Right atrium auricular region (tissue), 2 donors: ENCODE measurements at regions not wholly inside any gene's neighbourhood (a gene's known extent, or its start where the extent isn't known, plus 50 kb on each side); places are given as distances from the start of the nearest gene placed in this dataset.

Source experiments
- DNase-seq: peaks from one replicate; pipeline ENCODE4 v3.0.0-alpha.2; 2019; ENCODE audit warnings: low spot score
- H3K27ac ChIP-seq, 2 donors: fragments of 200-600 bp; sonication (generic); 1 replicate in 1 of 2; 2 replicates in 1 of 2; pipeline ENCODE4 v1.5.1; 2016 to 2019
- H3K27me3 ChIP-seq, 2 donors: fragments of 200-600 bp; sonication (generic); one replicate each; pipeline versions ENCODE4 v1.5.1 to v1.6.0; 2017 to 2019
- H3K36me3 ChIP-seq: fragments of 200-600 bp; sonication (generic); one replicate; pipeline ENCODE4 v1.5.1; 2016
- H3K4me1 ChIP-seq, 2 donors: fragments of 200-600 bp; sonication (generic); one replicate each; pipeline versions ENCODE4 v1.5.1 to v1.6.0; 2017 to 2019
- H3K4me3 ChIP-seq, 2 donors: fragments of 200-600 bp; sonication (generic); 1 replicate in 1 of 2; 2 replicates in 1 of 2; pipeline ENCODE4 v1.5.1; 2017 to 2019; ENCODE audit warnings: mild to moderate bottlenecking in 1 of 2, moderate library complexity in 1 of 2
- H3K9me3 ChIP-seq, 2 donors: fragments of 200-600 bp; sonication (generic); one replicate each; pipeline ENCODE4 v1.5.1; 2019
- TF ChIP-seq, protein P1 (sequence below), 2 donors: fragments of 200-600 bp; sonication (generic); IDR thresholded peaks; one replicate each; pipeline ENCODE4 v1.5.1; 2019; ENCODE audit warnings: antibody characterized with exemption in 2 of 2

DNA sequence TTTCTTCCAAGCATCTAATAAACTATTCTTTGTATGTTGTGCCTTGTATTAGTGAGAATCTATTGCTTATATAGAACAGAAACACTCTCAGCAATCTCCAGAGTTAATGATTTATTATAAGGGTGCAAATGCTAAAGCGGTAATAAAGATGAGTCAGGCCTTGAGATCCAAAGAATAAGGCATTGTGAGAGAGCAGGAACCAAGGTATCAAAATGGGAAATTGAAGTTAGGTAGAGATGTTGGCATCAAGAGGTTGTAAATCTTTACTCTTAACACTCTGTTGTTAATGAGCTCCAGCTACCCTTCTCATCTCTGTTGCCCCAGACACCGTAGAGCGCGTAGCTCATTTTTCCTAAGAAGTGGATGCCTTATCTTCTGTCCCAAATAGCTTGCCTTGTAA, 375.2 kb downstream of the ARL4A start:
- Histone ChIP-seq H3K36me3 (no peaks in the 10 kb centered on the region), H3K4me3 (no peak overlapping the region), H3K9me3 (no peaks in the 10 kb centered on the region), H3K27ac (no peak overlapping the region), H3K27me3 (no peaks in the 10 kb centered on the region), H3K4me1 (no peaks in the 10 kb centered on the region)
- DNase-seq: no peak
- TF ChIP-seq, protein P1, sequence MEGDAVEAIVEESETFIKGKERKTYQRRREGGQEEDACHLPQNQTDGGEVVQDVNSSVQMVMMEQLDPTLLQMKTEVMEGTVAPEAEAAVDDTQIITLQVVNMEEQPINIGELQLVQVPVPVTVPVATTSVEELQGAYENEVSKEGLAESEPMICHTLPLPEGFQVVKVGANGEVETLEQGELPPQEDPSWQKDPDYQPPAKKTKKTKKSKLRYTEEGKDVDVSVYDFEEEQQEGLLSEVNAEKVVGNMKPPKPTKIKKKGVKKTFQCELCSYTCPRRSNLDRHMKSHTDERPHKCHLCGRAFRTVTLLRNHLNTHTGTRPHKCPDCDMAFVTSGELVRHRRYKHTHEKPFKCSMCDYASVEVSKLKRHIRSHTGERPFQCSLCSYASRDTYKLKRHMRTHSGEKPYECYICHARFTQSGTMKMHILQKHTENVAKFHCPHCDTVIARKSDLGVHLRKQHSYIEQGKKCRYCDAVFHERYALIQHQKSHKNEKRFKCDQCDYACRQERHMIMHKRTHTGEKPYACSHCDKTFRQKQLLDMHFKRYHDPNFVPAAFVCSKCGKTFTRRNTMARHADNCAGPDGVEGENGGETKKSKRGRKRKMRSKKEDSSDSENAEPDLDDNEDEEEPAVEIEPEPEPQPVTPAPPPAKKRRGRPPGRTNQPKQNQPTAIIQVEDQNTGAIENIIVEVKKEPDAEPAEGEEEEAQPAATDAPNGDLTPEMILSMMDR (IDR thresholded peaks at IDR 0.05): no peak

DNA sequence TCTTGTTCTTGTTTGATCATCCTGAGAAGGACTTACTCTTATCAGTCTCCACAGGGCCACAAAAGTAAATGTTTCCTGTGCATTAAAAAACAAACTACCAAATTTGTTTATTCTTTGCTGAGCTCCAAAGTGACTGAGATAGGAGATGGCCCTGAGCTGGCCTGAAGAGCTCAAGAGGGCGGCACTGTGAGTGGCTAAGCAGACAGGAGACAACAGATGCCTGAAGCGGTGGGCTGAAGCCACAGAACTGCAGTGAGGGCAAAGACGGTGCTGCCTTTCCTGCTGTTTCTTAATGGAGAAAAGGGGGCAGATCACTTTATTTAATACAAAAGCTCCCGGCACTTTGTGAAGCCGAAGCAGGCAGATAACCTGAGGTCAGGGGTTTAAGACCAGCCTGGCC, 379.6 kb downstream of the ARL4A start:
- no peaks in the 10 kb centered on the region for H3K9me3 ChIP-seq
- TF ChIP-seq, protein P1 (IDR thresholded peaks at IDR 0.05): no peak
- no peaks in the 10 kb centered on the region for H3K27me3 ChIP-seq
- no peaks in the 10 kb centered on the region for H3K4me1 ChIP-seq
- no peaks in the 10 kb centered on the region for H3K36me3 ChIP-seq
- no peak overlapping the region for H3K4me3 ChIP-seq
- no peak for DNase-seq
- H3K27ac ChIP-seq: no peak overlapping the region

DNA sequence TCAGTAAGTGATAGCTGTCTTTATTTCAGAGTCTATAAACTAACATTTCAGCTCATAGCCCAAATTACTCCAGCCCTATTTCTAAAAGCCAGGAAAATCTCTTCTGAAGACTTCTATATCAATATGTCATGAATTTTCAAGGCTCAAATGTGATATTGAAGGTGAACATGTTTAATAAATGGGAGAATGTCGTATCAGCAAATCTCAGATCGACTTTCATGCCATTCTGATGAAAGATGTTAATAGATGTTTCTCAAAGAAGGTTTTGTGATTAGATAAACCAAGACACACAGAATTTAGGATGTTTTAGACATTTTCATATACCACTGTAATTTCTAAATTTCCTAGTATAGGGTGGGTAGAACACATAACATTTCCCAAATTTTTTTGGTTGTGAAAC, 380.6 kb downstream of the ARL4A start:
- Histone ChIP-seq H3K9me3 (no peaks in the 10 kb centered on the region), H3K36me3 (no peaks in the 10 kb centered on the region), H3K4me3 (no peak overlapping the region), H3K27me3 (no peaks in the 10 kb centered on the region), H3K4me1 (no peaks in the 10 kb centered on the region), H3K27ac (no peak overlapping the region)
- TF ChIP-seq, protein P1 (IDR thresholded peaks at IDR 0.05): no peak
- DNase-seq: no peak

DNA sequence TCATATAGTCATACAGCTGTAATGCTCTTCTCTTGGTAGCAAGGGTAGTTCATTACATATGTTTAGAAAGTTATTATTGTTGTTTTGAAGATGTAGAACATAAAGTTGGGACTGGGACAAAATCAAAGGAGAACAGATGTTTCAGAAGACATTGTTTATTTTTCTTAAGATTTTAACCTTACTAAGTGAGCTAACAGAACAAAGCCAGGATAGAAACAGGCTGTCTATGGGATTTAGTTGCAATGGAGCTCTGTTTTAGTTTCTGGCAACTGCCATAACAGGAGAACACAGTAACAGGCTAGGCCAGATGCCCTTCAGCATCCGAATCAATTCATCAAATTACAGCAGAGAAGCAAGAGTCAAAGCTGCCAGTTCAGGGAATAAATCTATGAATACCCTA, 382.4 kb downstream of the ARL4A start:
- TF ChIP-seq, protein P1 (IDR thresholded peaks at IDR 0.05): no peak
- Histone ChIP-seq H3K9me3 (no peaks in the 10 kb centered on the region), H3K36me3 (no peaks in the 10 kb centered on the region), H3K27me3 (no peaks in the 10 kb centered on the region), H3K4me1 (no peaks in the 10 kb centered on the region), H3K4me3 (no peak overlapping the region), H3K27ac (no peak overlapping the region)
- DNase-seq: no peak

DNA sequence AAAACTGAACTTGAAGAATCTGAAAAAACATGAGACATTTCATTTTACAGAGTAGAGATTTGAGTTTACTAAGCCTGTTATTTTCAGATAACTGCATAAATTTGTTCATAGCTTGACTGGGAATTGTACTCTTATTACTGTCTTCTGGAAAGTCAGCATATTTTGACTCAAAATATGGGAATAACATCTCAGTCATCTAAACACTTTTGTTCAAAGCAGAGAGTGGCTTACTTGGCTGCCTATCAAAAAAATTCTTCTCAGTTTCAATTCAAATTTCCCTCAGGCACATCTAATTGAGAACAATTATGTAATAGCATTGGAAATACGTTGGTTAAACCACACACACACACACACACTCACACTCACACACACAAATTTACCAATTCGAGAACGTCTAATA, 384.6 kb downstream of the ARL4A start:
- no peak for DNase-seq
- Histone ChIP-seq H3K4me1 (no peaks in the 10 kb centered on the region), H3K27ac (no peak overlapping the region), H3K4me3 (no peak overlapping the region), H3K27me3 (no peaks in the 10 kb centered on the region), H3K9me3 (no peaks in the 10 kb centered on the region), H3K36me3 (no peaks in the 10 kb centered on the region)
- TF ChIP-seq, protein P1 (IDR thresholded peaks at IDR 0.05): no peak

DNA sequence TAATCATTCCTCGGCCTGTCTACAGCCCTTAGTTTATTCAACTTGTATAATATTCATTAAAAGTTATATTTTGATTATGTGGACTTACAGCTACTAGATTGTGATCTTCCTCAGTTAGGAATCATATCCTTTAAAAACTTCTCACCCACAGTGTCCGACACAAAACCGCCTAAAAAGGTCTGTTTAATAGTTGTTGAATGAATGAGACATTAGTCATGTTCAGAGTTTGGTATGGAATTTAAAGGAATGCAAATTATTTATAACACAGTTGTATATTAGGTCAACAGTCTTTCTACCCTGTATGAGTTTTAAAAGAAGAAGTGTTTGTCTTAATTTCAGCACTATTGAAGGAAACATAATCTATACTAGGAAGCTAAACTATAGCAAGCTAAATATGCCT, 390.0 kb downstream of the ARL4A start:
- no peak for DNase-seq
- TF ChIP-seq, protein P1 (IDR thresholded peaks at IDR 0.05): no peak
- Histone ChIP-seq H3K4me1 (no peaks in the 10 kb centered on the region), H3K27me3 (no peaks in the 10 kb centered on the region), H3K4me3 (no peak overlapping the region), H3K36me3 (no peaks in the 10 kb centered on the region), H3K27ac (no peak overlapping the region), H3K9me3 (no peaks in the 10 kb centered on the region)
